Erythroblast (primary cell): ENCODE measurements at regions not wholly inside any gene's neighbourhood (a gene's known extent, or its start where the extent isn't known, plus 50 kb on each side); places are given as distances from the start of the nearest gene placed in this dataset.
A peak's percentile ranks its signal among the peaks of the same experiment; 100 is the strongest.
"Not testable (repeated sequence)": the region's sequence is repeated elsewhere in the genome, so short reads cannot be mapped to it uniquely, and the experiment has no call there.

Experiments used
- DNase-seq, 2 experiments: peaks; one replicate each; lab custom pipeline; 2025; lab: John Stamatoyannopoulos, UW
- GATA1 ChIP-seq: IDR thresholded peaks from 2 replicates; pipeline ENCODE4 v1.6.1; 2011; ENCODE audit warnings: low read depth, mild to moderate bottlenecking, control low read depth, low read length, moderate library complexity
- POLR2A ChIP-seq: IDR thresholded peaks from 2 replicates; pipeline ENCODE4 v1.6.1; 2011; ENCODE audit warnings: mild to moderate bottlenecking, low read length

GRCh38 chr3:166889241-166889640 lies 490.9 kb downstream of the ZBBX start:
- TF ChIP-seq POLR2A (no peak), GATA1 (no peak)
- no peak for DNase-seq

- no peak for DNase-seq
- TF ChIP-seq POLR2A (no peak), GATA1 (no peak)
Observed at GRCh38 chr3:166879661-166880060, 500.4 kb downstream of the ZBBX start.

GRCh38 chr3:166877971-166878370 lies 502.1 kb downstream of the ZBBX start:
- TF ChIP-seq GATA1 (no peak), POLR2A (no peak)

GRCh38 chr3:166864473-166865467 lies 515.3 kb downstream of the ZBBX start:
- no peak for TF ChIP-seq POLR2A
- TF ChIP-seq GATA1, result no peak
- DNase-seq, result no peak

More at GRCh38 chr3:166877971-166878370, 502.1 kb downstream of the ZBBX start:
- DNase-seq, result no peak

GRCh38 chr3:166860217-166860616 lies 519.9 kb downstream of the ZBBX start:
- TF ChIP-seq GATA1 (no peak), POLR2A (no peak)
- no peak for DNase-seq

- TF ChIP-seq GATA1 (no peak), POLR2A (no peak)
- DNase-seq, result no peak
Observed at GRCh38 chr3:166844329-166844728, 535.8 kb downstream of the ZBBX start.

- not testable (repeated sequence) for DNase-seq
Observed at GRCh38 chr3:166842784-166843183, 537.3 kb downstream of the ZBBX start.

- peak; percentile 3 to 23 for DNase-seq
- no peak for TF ChIP-seq POLR2A
- no peak for TF ChIP-seq GATA1
Observed at GRCh38 chr3:166837535-166837934, 542.6 kb downstream of the ZBBX start.

- DNase-seq, result no peak
- TF ChIP-seq POLR2A, result no peak
- TF ChIP-seq GATA1, result no peak
Observed at GRCh38 chr3:166836836-166837235, 543.3 kb downstream of the ZBBX start.

- TF ChIP-seq GATA1, result no peak
- TF ChIP-seq POLR2A, result no peak
- no peak for DNase-seq
Observed at GRCh38 chr3:166829896-166830295, 550.2 kb downstream of the ZBBX start.

GRCh38 chr3:166818464-166818863 lies 561.6 kb downstream of the ZBBX start:
- DNase-seq, result no peak
- TF ChIP-seq GATA1 (no peak), POLR2A (no peak)

GRCh38 chr3:166817269-166817668 lies 562.8 kb downstream of the ZBBX start:
- DNase-seq, result not testable (repeated sequence)

GRCh38 chr3:166810741-166811445 lies 569.2 kb downstream of the ZBBX start:
- no peak for DNase-seq

GRCh38 chr3:166809520-166809919 lies 570.6 kb downstream of the ZBBX start:
- no peak for DNase-seq
- no peak for TF ChIP-seq POLR2A

More at GRCh38 chr3:166810741-166811445, 569.2 kb downstream of the ZBBX start:
- TF ChIP-seq POLR2A, result no peak
- TF ChIP-seq GATA1, result no peak
